IMR-90 (cell line): ENCODE measurements at regions not wholly inside any gene's neighbourhood (a gene's known extent, or its start where the extent isn't known, plus 50 kb on each side); places are given as distances from the start of the nearest gene placed in this dataset.

Source experiments
- ATAC-seq: fragments of 200-7000 bp; cut with Tn5 transposase; 2 replicates; pipeline ENCODE4 v1.9.1; 2020; ENCODE audit warnings: low read depth, mild to moderate bottlenecking, moderate library complexity
- BruUV-seq: library from RNA; stranded (reverse); fragments of 400-500 nt; replicated peaks from 2 replicates; lab custom pipeline; 2021; lab: Mats Ljungman, UMichigan
- CTCF ChIA-PET: fragments of 300-600 bp; formaldehyde crosslinking; extraction: SDS; loops from one replicate; lab custom pipeline; 2021; ENCODE audit warnings: antibody characterized with exemption; lab: Yijun Ruan, JAX
- POLR2A ChIA-PET: fragments of 300-600 bp; sonication (Branson Sonifier 250); formaldehyde crosslinking; loops from one replicate; lab custom pipeline; 2022; ENCODE audit warnings: antibody characterized with exemption; ENCODE audit not compliant: unreplicated experiment; lab: Charles Lee
- DNase-seq: peaks from one replicate; pipeline ENCODE4 v3.0.0; 2013
- H2AFZ ChIP-seq: replicated peaks from 2 replicates; pipeline ENCODE3; 2013; ENCODE audit warnings: low read length, mild to moderate bottlenecking; ENCODE audit not compliant: poor library complexity
- H2AK5ac ChIP-seq: 2 replicates; pipeline ENCODE4 v1.6.1; 2013; ENCODE audit warnings: low read depth, low read length, inconsistent platforms
- H2AK9ac ChIP-seq: replicated peaks from 2 replicates; pipeline ENCODE3; 2013; ENCODE audit warnings: mild to moderate bottlenecking, low read depth, low read length, moderate library complexity; ENCODE audit not compliant: poor library complexity
- H2BK120ac ChIP-seq: 2 replicates; pipeline ENCODE4 v1.6.1; 2013; ENCODE audit warnings: low read depth, low read length, inconsistent platforms
- H2BK15ac ChIP-seq: 3 replicates; pipeline ENCODE4 v1.6.1; 2013; ENCODE audit warnings: low read depth, low read length, inconsistent platforms
- H2BK20ac ChIP-seq: 2 replicates; pipeline ENCODE4 v1.6.1; 2013; ENCODE audit warnings: low read depth, mild to moderate bottlenecking, inconsistent platforms, low read length, moderate library complexity
- H2BK5ac ChIP-seq: 2 replicates; pipeline ENCODE4 v1.6.1; 2013; ENCODE audit warnings: mild to moderate bottlenecking, low read depth, low read length, inconsistent platforms; ENCODE audit not compliant: poor library complexity, severe bottlenecking
- H3K14ac ChIP-seq: replicated peaks from 2 replicates; pipeline ENCODE4 v1.6.1; 2013; ENCODE audit warnings: low read depth, low read length, inconsistent platforms
- H3K18ac ChIP-seq: 2 replicates; pipeline ENCODE4 v1.6.1; 2013; ENCODE audit warnings: low read depth, low read length, control low read depth
- H3K23ac ChIP-seq: 2 replicates; pipeline ENCODE4 v1.6.1; 2013; ENCODE audit warnings: low read depth, low read length, inconsistent platforms
- H3K27ac ChIP-seq: 2 replicates; pipeline ENCODE4 v1.5.1; 2013; ENCODE audit warnings: mild to moderate bottlenecking, control low read depth, low read length; ENCODE audit not compliant: insufficient read depth
- H3K27me3 ChIP-seq: 2 replicates; pipeline ENCODE4 v1.6.1; 2013; ENCODE audit warnings: low read length; ENCODE audit not compliant: control insufficient read depth, insufficient read depth
- H3K36me3 ChIP-seq: 2 replicates; pipeline ENCODE4 v1.6.1; 2013; ENCODE audit warnings: low read length, mixed read lengths; ENCODE audit not compliant: control insufficient read depth, insufficient read depth
- H3K4ac ChIP-seq: 2 replicates; pipeline ENCODE4 v1.6.1; 2013; ENCODE audit warnings: low read depth, low read length, inconsistent platforms
- H3K4me1 ChIP-seq: 2 replicates; pipeline ENCODE4 v1.6.1; 2013; ENCODE audit warnings: low read length, mixed read lengths; ENCODE audit not compliant: control insufficient read depth, insufficient read depth
- H3K4me2 ChIP-seq: 2 replicates; pipeline ENCODE4 v1.6.1; 2013; ENCODE audit warnings: low read depth, mild to moderate bottlenecking, control low read depth, low read length, moderate library complexity
- H3K4me3 ChIP-seq: 2 replicates; pipeline ENCODE4 v1.5.1; 2013; ENCODE audit warnings: low read depth, mild to moderate bottlenecking, control low read depth, low read length, moderate library complexity; ENCODE audit not compliant: insufficient read depth
- H3K56ac ChIP-seq: 2 replicates; pipeline ENCODE4 v1.6.1; 2013; ENCODE audit warnings: low read length, inconsistent platforms; ENCODE audit not compliant: insufficient read depth; ENCODE audit errors: extremely low read depth
- H3K79me1 ChIP-seq, 2 experiments: 2 replicates each; pipeline ENCODE4 v1.6.1; 2013; ENCODE audit warnings: low read length in 2 of 2, inconsistent platforms in 1 of 2, low read depth in 1 of 2
- H3K9ac ChIP-seq: 2 replicates; pipeline ENCODE4 v1.6.1; 2013; ENCODE audit warnings: low read depth, low read length, control low read depth
- H3K9me1 ChIP-seq: 2 replicates; pipeline ENCODE4 v1.6.1; 2013; ENCODE audit warnings: low read length, inconsistent platforms; ENCODE audit not compliant: insufficient read depth
- H3K9me3 ChIP-seq: 2 replicates; pipeline ENCODE4 v1.6.1; 2013; ENCODE audit warnings: low read length; ENCODE audit not compliant: control insufficient read depth, insufficient read depth
- H4K20me1 ChIP-seq: 2 replicates; pipeline ENCODE4 v1.6.1; 2013; ENCODE audit warnings: low read length, inconsistent platforms; ENCODE audit not compliant: insufficient read depth
- H4K5ac ChIP-seq: 2 replicates; pipeline ENCODE4 v1.6.1; 2013; ENCODE audit warnings: mild to moderate bottlenecking, low read depth, low read length, control low read depth
- H4K8ac ChIP-seq, 2 experiments: 2 replicates each; pipeline ENCODE4 v1.6.1; 2013; ENCODE audit warnings: low read depth in 2 of 2, low read length in 2 of 2, control low read depth in 1 of 2, inconsistent platforms in 1 of 2
- H4K91ac ChIP-seq: 2 replicates; pipeline ENCODE4 v1.6.1; 2013; ENCODE audit warnings: low read depth, low read length, inconsistent platforms; ENCODE audit not compliant: insufficient read depth
- CEBPB ChIP-seq: IDR thresholded peaks from 2 replicates; pipeline ENCODE4 v1.6.1; 2012; ENCODE audit warnings: low read depth, low read length, improper control_type of control experiment
- CTCF ChIP-seq: conservative IDR thresholded peaks from 2 replicates; pipeline ENCODE4 v1.5.1; 2012; ENCODE audit warnings: mild to moderate bottlenecking, low read depth, low read length, improper control_type of control experiment
- FOS ChIP-seq: fragments of 150-350 bp; IDR thresholded peaks from 2 replicates; pipeline ENCODE4 v1.6.1; 2016; ENCODE audit warnings: low read depth, low read length
- MAFK ChIP-seq: IDR thresholded peaks from 2 replicates; pipeline ENCODE4 v1.6.1; 2012; ENCODE audit warnings: low read depth, low read length, improper control_type of control experiment
- MAZ ChIP-seq: IDR thresholded peaks from 2 replicates; pipeline ENCODE4 v1.6.1; 2012; ENCODE audit warnings: low read depth, mild to moderate bottlenecking, low read length, improper control_type of control experiment, moderate library complexity, borderline replicate concordance
- MXI1 ChIP-seq: IDR thresholded peaks from 2 replicates; pipeline ENCODE4 v1.6.1; 2012; ENCODE audit warnings: low read depth, mild to moderate bottlenecking, low read length, moderate library complexity, borderline replicate concordance
- NFE2L2 ChIP-seq: fragments of 150-350 bp; IDR thresholded peaks from 2 replicates; pipeline ENCODE4 v1.6.1; 2016; ENCODE audit warnings: low read depth, mild to moderate bottlenecking, low read length
- POLR2A ChIP-seq: IDR thresholded peaks from 2 replicates; pipeline ENCODE4 v1.6.1; 2012; ENCODE audit warnings: mild to moderate bottlenecking, low read depth, low read length
- RAD21 ChIP-seq: IDR thresholded peaks from 2 replicates; pipeline ENCODE4 v1.6.1; 2012; ENCODE audit warnings: low read length, improper control_type of control experiment
- RCOR1 ChIP-seq: IDR thresholded peaks from 2 replicates; pipeline ENCODE4 v1.6.1; 2012; ENCODE audit warnings: mild to moderate bottlenecking, low read length, improper control_type of control experiment; ENCODE audit not compliant: insufficient replicate concordance
- RFX5 ChIP-seq: IDR thresholded peaks from 2 replicates; pipeline ENCODE4 v1.8.0; 2012; ENCODE audit warnings: low read depth, mild to moderate bottlenecking, low read length, moderate library complexity
- SMC3 ChIP-seq: fragments of 150-350 bp; IDR thresholded peaks from 2 replicates; pipeline ENCODE4 v1.6.1; 2016; ENCODE audit warnings: low read depth, mild to moderate bottlenecking, antibody characterized with exemption, low read length, moderate library complexity
- WGBS, 2 experiments: methylation state at CpG; one replicate each; pipeline versions ENCODE4 v1.1.5 to v1.1.7; 2013; ENCODE audit warnings: missing lambda C conversion rate in 2 of 2; ENCODE audit not compliant: insufficient read length in 1 of 2; ENCODE audit errors: extremely low coverage in 2 of 2; 5-methylcytosine and 5-hydroxymethylcytosine counted together
- dilution Hi-C: fragments of 300-500 bp; cut with HindIII; formaldehyde crosslinking; loops from one replicate; pipeline ENCODE4 v1.14.3; 2018; ENCODE audit warnings: low sequenced_read_pairs; ENCODE audit not compliant: unreplicated experiment
- in situ Hi-C: fragments of 300-500 bp; cut with MboI; formaldehyde crosslinking; loops from 3 replicates; pipeline ENCODE4 v1.14.3; 2019; ENCODE audit warnings: low sequenced_read_pairs, inconsistent platforms, mixed read lengths
- intact Hi-C: fragments of 100-400 bp; cut with micrococcal nuclease; formaldehyde crosslinking; loops from 2 replicates; pipeline ENCODE4 v1.10.0; 2022
- TF ChIP-seq, protein P1 (sequence below): fragments of 150-350 bp; IDR thresholded peaks from 2 replicates; pipeline ENCODE4 v1.6.1; 2016; ENCODE audit warnings: low read depth, mild to moderate bottlenecking, low read length, moderate library complexity, borderline replicate concordance

DNA sequence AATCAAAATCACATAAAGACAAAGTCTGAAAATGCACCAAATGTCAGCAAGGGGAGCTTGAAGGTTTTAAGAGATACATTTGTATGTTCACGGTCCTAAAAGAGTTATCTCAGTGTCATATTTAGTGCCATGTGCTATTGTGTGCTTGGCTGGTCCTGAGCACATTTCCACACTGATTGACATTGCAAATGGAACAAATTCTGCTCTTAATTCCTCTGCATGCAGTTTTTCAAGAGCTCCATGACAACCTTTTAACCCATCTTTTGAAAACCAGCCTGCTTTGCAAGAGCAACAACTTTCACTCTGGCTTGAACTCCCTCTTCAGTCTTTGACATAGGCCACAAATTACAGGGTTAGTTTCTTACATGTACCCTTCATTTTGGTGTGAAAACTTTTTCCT is 175.4 kb upstream of the ACTBL2 start:
- DNase-seq (no peak), ATAC-seq (no peak)
- Histone ChIP-seq H3K9ac (no peak overlapping the region), H3K79me1 (no peaks in the 10 kb centered on the region), H2BK15ac (no peak overlapping the region), H3K56ac (no peak overlapping the region), H3K14ac (no peak overlapping the region), H2AK9ac (no peak overlapping the region), H3K9me3 (no peaks in the 10 kb centered on the region), H4K91ac (no peak overlapping the region), H3K4ac (no peak overlapping the region), H2AFZ (no peak overlapping the region), H3K36me3 (no peaks in the 10 kb centered on the region), H2AK5ac (no peak overlapping the region), H2BK5ac (no peak overlapping the region), H4K8ac (no peak overlapping the region), H4K20me1 (no peaks in the 10 kb centered on the region), H3K18ac (no peak overlapping the region), H3K23ac (no peak overlapping the region), H3K4me1 (peaks cover 1% of the 10 kb centered on the region; the same call in 1 of the 2 replicates), H3K9me1 (no peaks in the 10 kb centered on the region), H3K4me2 (no peak overlapping the region), H2BK120ac (no peak overlapping the region), H3K27me3 (no peaks in the 10 kb centered on the region), H3K4me3 (no peak overlapping the region), H4K5ac (no peak overlapping the region), H2BK20ac (no peak overlapping the region), H3K27ac (no peak overlapping the region)
- in situ Hi-C loops (no loop called here), intact Hi-C loops (loop anchor here (10.0 kb wide), 2 partner anchors 117 to 363 kb away; no protein-coding TSS in a partner anchor), dilution Hi-C loops (no loop called here)
- CTCF ChIA-PET: no interaction called here
- POLR2A ChIA-PET: no interaction called here
- BruUV-seq: no TSS peak
- WGBS, 2 experiments: no CpG with 5 or more reads among the region's 1 CpG
- TF ChIP-seq CEBPB (no peak), RFX5 (no peak), RAD21 (no peak), CTCF (no peak), FOS (no peak), RCOR1 (no peak), SMC3 (no peak), MAFK (no peak), POLR2A (no peak), MXI1 (no peak), MAZ (no peak), NFE2L2 (no peak)
- TF ChIP-seq, protein P1, sequence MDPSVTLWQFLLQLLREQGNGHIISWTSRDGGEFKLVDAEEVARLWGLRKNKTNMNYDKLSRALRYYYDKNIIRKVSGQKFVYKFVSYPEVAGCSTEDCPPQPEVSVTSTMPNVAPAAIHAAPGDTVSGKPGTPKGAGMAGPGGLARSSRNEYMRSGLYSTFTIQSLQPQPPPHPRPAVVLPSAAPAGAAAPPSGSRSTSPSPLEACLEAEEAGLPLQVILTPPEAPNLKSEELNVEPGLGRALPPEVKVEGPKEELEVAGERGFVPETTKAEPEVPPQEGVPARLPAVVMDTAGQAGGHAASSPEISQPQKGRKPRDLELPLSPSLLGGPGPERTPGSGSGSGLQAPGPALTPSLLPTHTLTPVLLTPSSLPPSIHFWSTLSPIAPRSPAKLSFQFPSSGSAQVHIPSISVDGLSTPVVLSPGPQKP: no peak
